NK-92 (cell line): ENCODE measurements at regions not wholly inside any gene's neighbourhood (a gene's known extent, or its start where the extent isn't known, plus 50 kb on each side); places are given as distances from the start of the nearest gene placed in this dataset.
"Not testable (repeated sequence)": the region's sequence is repeated elsewhere in the genome, so short reads cannot be mapped to it uniquely, and the experiment has no call there.

Source experiments
- DNase-seq: peaks from one replicate; lab custom pipeline; 2025; ENCODE audit not compliant: unreplicated experiment; lab: John Stamatoyannopoulos, UW

DNA sequence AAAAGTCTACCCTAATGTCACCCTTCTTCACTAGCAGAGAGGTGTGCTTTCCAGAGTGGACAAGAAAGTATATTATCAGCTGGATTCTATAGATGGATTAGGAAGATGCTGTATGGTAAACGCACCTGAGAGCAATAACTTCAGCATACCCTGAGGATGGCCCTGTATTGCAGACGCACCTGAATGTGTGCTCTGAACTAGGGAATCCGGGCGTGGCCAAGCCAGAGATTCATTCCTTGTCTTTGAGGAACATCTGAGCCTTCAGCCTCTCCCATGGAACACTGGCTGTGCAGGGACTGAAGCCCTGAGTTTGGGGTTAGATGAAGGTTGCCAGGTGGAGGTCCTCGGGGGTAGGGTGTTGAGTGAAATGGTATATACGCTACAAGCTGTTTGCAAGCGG lies 66.2 kb upstream of the NFE2L3 start:
- no peak for DNase-seq

DNA sequence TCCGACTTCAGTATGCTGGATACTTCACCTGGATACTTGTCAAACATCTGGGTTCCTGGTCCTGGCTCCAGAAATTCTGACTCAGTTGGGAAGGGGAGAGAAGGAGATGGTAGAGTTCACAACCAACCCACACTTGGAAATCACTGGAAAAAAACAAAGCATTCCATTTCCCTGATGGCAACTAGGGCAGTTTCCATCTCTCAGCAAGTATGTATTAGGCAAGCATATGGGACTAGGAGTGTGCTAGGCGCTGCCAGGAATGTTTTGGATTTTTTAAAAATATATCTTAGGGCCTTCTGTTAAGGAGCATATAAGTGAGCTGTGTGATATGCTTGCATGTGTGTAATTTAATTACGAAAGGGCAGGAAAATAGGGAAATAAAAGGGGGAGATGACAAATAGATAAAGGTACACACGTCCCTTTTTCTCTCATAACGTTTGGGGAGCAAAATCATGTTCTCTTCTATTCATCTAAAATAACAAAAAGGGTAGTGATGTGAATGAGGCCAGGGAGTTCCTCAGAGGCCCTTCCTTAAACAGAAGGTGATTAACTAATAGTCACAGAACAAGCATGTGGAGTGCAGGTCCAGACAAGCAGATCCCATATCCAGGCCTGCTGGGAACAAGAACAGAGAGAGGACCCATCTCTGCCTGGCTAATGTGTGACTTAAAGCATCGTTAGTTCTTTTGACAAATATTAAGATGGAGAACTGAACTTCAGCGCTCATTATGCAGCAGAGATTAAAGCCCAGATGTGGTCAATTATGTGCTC lies 64.5 kb upstream of the NFE2L3 start:
- DNase-seq: no peak

GRCh38 chr7:26089469-26089868 lies 62.5 kb upstream of the NFE2L3 start:
- not testable (repeated sequence) for DNase-seq

DNA sequence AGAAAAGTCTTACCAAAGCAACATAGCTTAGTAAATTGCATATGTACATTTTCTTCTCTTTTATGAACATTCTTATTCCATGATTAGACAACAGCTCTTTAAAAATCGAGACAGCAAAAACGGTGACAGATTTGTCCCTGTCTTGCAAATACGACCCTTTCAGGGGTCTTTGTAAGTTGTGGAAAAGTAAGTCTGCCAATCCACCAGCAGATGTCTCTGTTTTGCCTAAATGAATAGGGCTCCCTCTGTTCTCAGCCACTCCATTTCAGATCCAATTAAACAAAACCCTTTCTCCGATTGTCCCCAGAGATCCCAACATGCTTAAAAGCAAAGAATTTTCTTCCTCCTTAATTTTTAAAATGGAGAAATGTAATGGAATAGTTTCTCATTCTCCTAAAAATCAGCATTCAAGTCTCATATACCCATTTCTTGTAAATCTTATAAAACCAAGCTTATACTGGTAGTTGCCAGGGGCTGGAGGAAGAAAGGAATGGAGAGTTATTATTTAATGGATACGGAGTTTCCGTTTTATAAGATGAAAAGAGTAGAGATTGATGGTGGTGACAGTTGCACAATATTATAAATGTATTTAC lies 61.0 kb upstream of the NFE2L3 start:
- DNase-seq: no peak

DNA sequence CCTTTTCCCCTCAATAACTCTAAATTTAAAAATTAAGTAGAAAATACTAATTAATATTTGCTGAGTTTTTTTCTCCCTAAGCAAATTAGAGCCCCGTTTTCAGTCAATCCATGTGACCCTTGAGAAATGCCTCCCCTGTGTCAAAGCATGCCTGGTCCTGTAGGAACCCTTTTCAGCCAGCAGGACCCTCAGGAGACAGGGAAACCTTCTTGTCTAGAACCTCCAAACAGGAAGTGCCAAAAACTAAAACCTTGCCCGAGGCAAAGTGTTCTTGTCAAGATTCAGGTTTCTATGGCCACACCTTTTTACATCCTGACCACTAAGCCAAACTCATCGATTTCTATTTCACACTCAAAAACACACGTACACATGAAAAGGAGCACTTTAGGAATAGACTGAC lies 60.1 kb upstream of the NFE2L3 start:
- no peak for DNase-seq

DNA sequence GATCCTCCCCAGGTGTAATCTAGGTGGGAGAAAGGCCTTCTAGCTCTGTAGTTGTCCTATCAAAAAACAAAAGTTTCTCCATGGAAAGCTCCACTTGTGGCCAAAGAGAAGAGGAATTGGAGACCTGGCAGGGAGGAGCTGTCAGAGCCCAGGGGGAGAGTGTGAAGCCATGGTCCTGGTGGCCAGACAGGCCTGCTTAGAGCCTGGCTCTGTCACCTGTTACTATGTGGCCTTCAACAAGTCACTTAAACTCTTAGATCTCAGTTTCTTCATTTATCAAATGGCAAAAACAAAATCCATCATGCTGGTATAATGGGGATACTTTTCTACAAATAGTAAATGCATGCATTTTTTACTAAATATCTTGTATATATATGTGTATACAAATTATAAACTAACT lies 59.0 kb upstream of the NFE2L3 start:
- no peak for DNase-seq

- DNase-seq: no peak
Measured at GRCh38 chr7:26096136-26096535, 55.9 kb upstream of the NFE2L3 start.

- DNase-seq: no peak
Measured at GRCh38 chr7:26097837-26098668, 53.9 kb upstream of the NFE2L3 start.

- no peak for DNase-seq
Measured at GRCh38 chr7:26099236-26099635, 52.8 kb upstream of the NFE2L3 start.

- DNase-seq: no peak
Measured at GRCh38 chr7:26100406-26101339, 51.3 kb upstream of the NFE2L3 start.

DNA sequence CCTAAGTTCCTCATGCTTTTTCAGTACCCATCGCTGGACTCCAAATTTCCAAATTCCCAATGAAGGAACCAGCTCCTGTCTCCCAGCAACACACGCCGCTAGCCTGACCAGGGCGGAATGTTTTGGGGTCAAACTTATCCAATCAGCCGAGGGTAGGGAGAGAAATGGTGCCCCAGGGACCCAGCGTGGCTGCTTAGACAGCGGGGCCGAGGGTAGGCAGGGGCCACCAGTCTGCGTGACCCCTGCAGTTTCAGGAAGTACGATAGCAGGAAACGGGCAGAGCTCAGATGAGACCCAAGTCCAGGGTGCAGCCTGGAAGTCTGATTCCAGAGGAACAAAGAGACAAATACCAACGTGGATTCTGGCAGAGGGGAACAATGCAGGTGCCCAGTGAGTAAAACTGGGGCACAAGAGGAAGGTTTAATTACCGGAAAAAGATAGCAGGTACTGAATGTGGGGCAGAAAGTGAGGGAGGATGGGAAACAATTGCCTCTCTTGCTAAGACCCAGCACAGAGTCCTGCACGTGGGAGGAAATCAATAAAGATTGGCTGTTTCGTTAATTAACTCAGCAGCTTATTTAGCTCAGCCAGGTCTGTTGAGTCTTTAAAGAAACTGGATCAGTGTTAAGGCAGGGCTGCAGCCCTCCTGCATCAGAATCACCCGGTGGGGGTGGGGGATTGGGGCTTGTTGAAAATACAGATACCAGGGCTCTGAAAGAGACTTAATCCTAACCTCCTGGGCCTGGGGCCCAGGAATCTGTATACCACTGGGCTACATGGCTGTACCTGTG lies 50.4 kb upstream of the NFE2L3 start:
- DNase-seq: no peak

- no peak for DNase-seq
Measured at GRCh38 chr7:26102176-26102575, 49.8 kb upstream of the NFE2L3 start.
